HCT116 (cell line): ENCODE measurements at regions not wholly inside any gene's neighbourhood (a gene's known extent, or its start where the extent isn't known, plus 50 kb on each side); places are given as distances from the start of the nearest gene placed in this dataset.

ENCODE experiments used
- ATAC-seq: fragments of 200-7000 bp; cut with Tn5 transposase; 2 replicates; pipeline ENCODE4 v1.9.1; 2020; ENCODE audit warnings: mild to moderate bottlenecking, moderate library complexity
- BruUV-seq: library from RNA; stranded (reverse); fragments of 400-500 nt; replicated peaks from 2 replicates; lab custom pipeline; 2021; lab: Mats Ljungman, UMichigan
- CTCF ChIA-PET: fragments of 300-600 bp; sonication (Branson Sonifier 250); formaldehyde crosslinking; loops from one replicate; lab custom pipeline; 2021; ENCODE audit warnings: antibody characterized with exemption; lab: Charles Lee
- POLR2A ChIA-PET: fragments of 300-600, 350-600 bp; sonication (Branson Sonifier 250); formaldehyde crosslinking; loops from one replicate; lab custom pipeline; 2021; ENCODE audit warnings: antibody characterized with exemption; lab: Charles Lee
- RAD21 ChIA-PET, 2 experiments: fragments of 300-600 bp; sonication (Branson Sonifier 250); formaldehyde crosslinking; loops; one replicate each; lab custom pipeline; 2023; ENCODE audit warnings: low total read pairs in 2 of 2; ENCODE audit not compliant: uncharacterized antibody in 2 of 2, unreplicated experiment in 2 of 2, low non-redundant PET in 1 of 2; lab: Charles Lee
- DNase-seq: peaks from one replicate; pipeline ENCODE4 v3.0.0-alpha.2; 2010; ENCODE audit warnings: low read depth, low spot score
- H2AFZ ChIP-seq: fragments of 200-600 bp; shearing (Covaris generic), sonication (generic); 2 replicates; pipeline ENCODE4 v1.6.1; 2017; ENCODE audit warnings: low read depth, mixed run types, mixed read lengths, antibody characterized with exemption, low read length; ENCODE audit not compliant: poor library complexity, severe bottlenecking
- H3K27ac ChIP-seq: 2 replicates; pipeline ENCODE4 v1.5.1; 2012; ENCODE audit warnings: low read depth, low read length
- H3K27me3 ChIP-seq: fragments of 200-600 bp; sonication (generic); 2 replicates; pipeline ENCODE4 v1.6.1; 2016; ENCODE audit warnings: mixed run types, low read length, mixed read lengths; ENCODE audit not compliant: insufficient read depth
- H3K36me3 ChIP-seq, 2 experiments: fragments of 200-500 bp in 1 of 2; fragments of 200-600 bp in 1 of 2; sonication (Bioruptor generic) in 1 of 2; sonication (generic) in 1 of 2; 2 replicates each; pipeline versions ENCODE4 v1.5.1 to v1.6.1; 2014 to 2016; ENCODE audit warnings: low read length in 2 of 2, inconsistent platforms in 1 of 2, mixed read lengths in 1 of 2, mixed run types in 1 of 2; ENCODE audit not compliant: insufficient read depth in 2 of 2, control insufficient read depth in 1 of 2
- H3K4me1 ChIP-seq, 2 experiments: fragments of 200-600 bp in 1 of 2; sonication (generic) in 1 of 2; 2 replicates each; pipeline versions ENCODE4 v1.5.1 to v1.6.1; 2012 to 2017; ENCODE audit warnings: low read length in 2 of 2, inconsistent platforms in 1 of 2, mild to moderate bottlenecking in 1 of 2, mixed read lengths in 1 of 2, mixed run types in 1 of 2, moderate library complexity in 1 of 2; ENCODE audit not compliant: insufficient read depth in 2 of 2, control insufficient read depth in 1 of 2
- H3K4me2 ChIP-seq: fragments of 200-600 bp; sonication (generic); 2 replicates; pipeline ENCODE4 v1.6.1; 2017; ENCODE audit warnings: mixed run types, low read length, mixed read lengths
- H3K4me3 ChIP-seq, 2 experiments: fragments of 200-600 bp in 1 of 2; sonication (generic) in 1 of 2; replicated peaks in 1 of 2; 2 replicates each; pipeline ENCODE4 v1.5.1; 2011 to 2016; ENCODE audit warnings: low read length in 2 of 2, control low read depth in 1 of 2, low read depth in 1 of 2, mild to moderate bottlenecking in 1 of 2, mixed read lengths in 1 of 2, mixed run types in 1 of 2
- H3K79me2 ChIP-seq: fragments of 200-600 bp; sonication (generic); 2 replicates; pipeline ENCODE4 v1.6.1; 2017; ENCODE audit warnings: mild to moderate bottlenecking, mixed run types, low read length, moderate library complexity, mixed read lengths; ENCODE audit not compliant: insufficient read depth
- H3K9ac ChIP-seq: fragments of 200-600 bp; sonication (generic); 2 replicates; pipeline ENCODE4 v1.6.1; 2016; ENCODE audit warnings: low read length, mixed read lengths
- H3K9me2 ChIP-seq: fragments of 200-600 bp; sonication (generic), shearing (Covaris generic); 2 replicates; pipeline ENCODE4 v1.6.1; 2017; ENCODE audit warnings: mixed run types, mild to moderate bottlenecking, moderate library complexity; ENCODE audit not compliant: insufficient read depth
- H3K9me3 ChIP-seq, 2 experiments: fragments of 200-500 bp in 1 of 2; fragments of 200-600 bp in 1 of 2; sonication (Bioruptor generic) in 1 of 2; sonication (generic) in 1 of 2; 2 replicates each; pipeline ENCODE4 v1.6.1; 2014 to 2017; ENCODE audit warnings: low read length in 2 of 2, mixed read lengths in 2 of 2, inconsistent platforms in 1 of 2, low read depth in 1 of 2, mild to moderate bottlenecking in 1 of 2, mixed run types in 1 of 2, moderate library complexity in 1 of 2; ENCODE audit not compliant: control insufficient read depth in 1 of 2, insufficient read depth in 1 of 2
- H4K20me1 ChIP-seq: fragments of 200-600 bp; sonication (generic), shearing (Covaris generic); 2 replicates; pipeline ENCODE4 v1.6.1; 2017; ENCODE audit warnings: mixed run types, mild to moderate bottlenecking, moderate library complexity; ENCODE audit not compliant: insufficient read depth
- ATF3 ChIP-seq: IDR thresholded peaks from 2 replicates; pipeline ENCODE4 v1.6.1; 2012
- CBX3 ChIP-seq: IDR thresholded peaks from 2 replicates; pipeline ENCODE4 v1.6.1; 2012; ENCODE audit warnings: low read depth
- CTCF ChIP-seq, 3 experiments: fragments of 200-600 bp in 1 of 3; sonication (generic) in 1 of 3; IDR thresholded peaks in 2 of 3; conservative IDR thresholded peaks in 1 of 3; 2 replicates each; pipeline ENCODE4 v1.5.1; 2012 to 2017; ENCODE audit warnings: low read depth in 2 of 3, low read length in 2 of 3, antibody characterized with exemption in 1 of 3, borderline replicate concordance in 1 of 3, control low read depth in 1 of 3, mild to moderate bottlenecking in 1 of 3, mixed read lengths in 1 of 3, mixed run types in 1 of 3, moderate library complexity in 1 of 3; ENCODE audit not compliant: insufficient read depth in 1 of 3
- EGR1 ChIP-seq: IDR thresholded peaks from 2 replicates; pipeline ENCODE4 v1.6.1; 2012; ENCODE audit warnings: low read depth
- ELF1 ChIP-seq: IDR thresholded peaks from 2 replicates; pipeline ENCODE4 v1.6.1; 2012; ENCODE audit warnings: low read depth, borderline replicate concordance
- EZH2 ChIP-seq: fragments of 200-600 bp; sonication (generic); IDR thresholded peaks from 2 replicates; pipeline ENCODE4 v1.6.1; 2017; ENCODE audit warnings: antibody characterized with exemption, mixed run types
- EZH2phosphoT487 ChIP-seq: fragments of 200-600 bp; IDR thresholded peaks from 2 replicates; pipeline ENCODE4 v1.6.1; 2018; ENCODE audit warnings: antibody characterized with exemption, borderline replicate concordance
- MAX ChIP-seq: IDR thresholded peaks from 2 replicates; pipeline ENCODE4 v1.6.1; 2012
- POLR2A ChIP-seq: IDR thresholded peaks from 2 replicates; pipeline ENCODE4 v1.7.0; 2011; ENCODE audit warnings: borderline replicate concordance; ENCODE audit not compliant: insufficient read depth, insufficient read length; ENCODE audit errors: extremely low read depth
- SIN3A ChIP-seq: IDR thresholded peaks from 2 replicates; pipeline ENCODE4 v1.6.1; 2012; ENCODE audit warnings: low read depth
- SRF ChIP-seq: IDR thresholded peaks from 2 replicates; pipeline ENCODE4 v1.6.1; 2012; ENCODE audit warnings: low read depth
- TCF7L2 ChIP-seq: IDR thresholded peaks from 2 replicates; pipeline ENCODE4 v1.7.0; 2011; ENCODE audit warnings: borderline replicate concordance, inconsistent platforms; ENCODE audit not compliant: insufficient read depth, insufficient read length; ENCODE audit errors: extremely low read depth
- ZNF274 ChIP-seq: fragments of 200-500 bp; sonication (Bioruptor generic); IDR thresholded peaks from 2 replicates; pipeline ENCODE4 v1.6.1; 2014; ENCODE audit warnings: mild to moderate bottlenecking, low read depth, low read length, inconsistent platforms
- intact Hi-C: fragments of 100-400 bp; cut with micrococcal nuclease; formaldehyde crosslinking; loops from 2 replicates; pipeline ENCODE4 v1.10.0; 2022

GRCh38 chr3:140769951-140770350, 92.1 kb downstream of the TRIM42 start:
- no peaks in the 10 kb centered on the region for H3K9me2 ChIP-seq
- no peaks in the 10 kb centered on the region for H3K79me2 ChIP-seq
- TF ChIP-seq CTCF (IDR thresholded peaks at IDR 0.05 in 2 of 3, conservative IDR thresholded peaks at IDR 0.05 in 1 of 3; ENCODE audit: borderline replicate concordance in 1 of 3, insufficient read depth in 1 of 3, low read depth in 2 of 3, low read length in 2 of 3): no peak
- no peak for TF ChIP-seq SRF
- TF ChIP-seq EZH2phosphoT487: no peak
- no peak for TF ChIP-seq ELF1
- TF ChIP-seq EZH2: no peak
- TF ChIP-seq POLR2A: no peak
- TF ChIP-seq TCF7L2: no peak
- TF ChIP-seq ZNF274: no peak
- no peak for TF ChIP-seq CBX3
- TF ChIP-seq ATF3: no peak
- TF ChIP-seq MAX: no peak
- no peak for TF ChIP-seq SIN3A
- no peak for TF ChIP-seq EGR1
- ChIA-PET POLR2A (no interaction called here), CTCF (no interaction called here), RAD21 (no interaction called here)
- no peak overlapping the region for H3K4me3 ChIP-seq
- no peaks in the 10 kb centered on the region for H3K9me3 ChIP-seq
- H3K36me3 ChIP-seq: no peaks in the 10 kb centered on the region
- H3K9ac ChIP-seq: no peak overlapping the region
- H3K4me1 ChIP-seq: no peaks in the 10 kb centered on the region
- no peak overlapping the region for H2AFZ ChIP-seq
- DNase-seq: no peak
- peaks cover 25% of the 10 kb centered on the region; the same call in 1 of the 2 replicates for H3K27me3 ChIP-seq
- no peak overlapping the region for H3K4me2 ChIP-seq
- H3K27ac ChIP-seq: no peak overlapping the region
- no peak for ATAC-seq
- H4K20me1 ChIP-seq: no peaks in the 10 kb centered on the region
- intact Hi-C loops: no loop called here
- BruUV-seq: no TSS peak
